NCI-H345 treated with DMSO at 0.1 percent for 48 hours (cell line): ENCODE measurements at regions not wholly inside any gene's neighbourhood (a gene's known extent, or its start where the extent isn't known, plus 50 kb on each side); places are given as distances from the start of the nearest gene placed in this dataset.

Source experiments
- DNase-seq: peaks from one replicate; lab custom pipeline; 2025; ENCODE audit not compliant: unreplicated experiment; lab: John Stamatoyannopoulos, UW

GRCh38 chrX:68930542-68931317 lies 101.9 kb downstream of the EFNB1 start:
- no peak for DNase-seq

- no peak for DNase-seq
Measured at GRCh38 chrX:68929332-68930150, 100.7 kb downstream of the EFNB1 start.

- DNase-seq = no peak
Measured at GRCh38 chrX:68928401-68928800, 99.6 kb downstream of the EFNB1 start.

GRCh38 chrX:68927178-68927577 lies 98.4 kb downstream of the EFNB1 start:
- no peak for DNase-seq

GRCh38 chrX:68923147-68923546 lies 94.3 kb downstream of the EFNB1 start:
- no peak for DNase-seq

- no peak for DNase-seq
Measured at GRCh38 chrX:68922013-68922412, 93.2 kb downstream of the EFNB1 start.

GRCh38 chrX:68920561-68920960 lies 91.7 kb downstream of the EFNB1 start:
- DNase-seq = no peak

GRCh38 chrX:68919707-68920106 lies 90.9 kb downstream of the EFNB1 start:
- DNase-seq = no peak

GRCh38 chrX:68918202-68918601 lies 89.4 kb downstream of the EFNB1 start:
- no peak for DNase-seq

- no peak for DNase-seq
Measured at GRCh38 chrX:68917799-68918198, 89.0 kb downstream of the EFNB1 start.

GRCh38 chrX:68916891-68917290 lies 88.1 kb downstream of the EFNB1 start:
- DNase-seq = no peak

- no peak for DNase-seq
Measured at GRCh38 chrX:68915778-68916177, 87.0 kb downstream of the EFNB1 start.

- no peak for DNase-seq
Measured at GRCh38 chrX:68914479-68914946, 85.7 kb downstream of the EFNB1 start.

GRCh38 chrX:68913249-68913547 lies 84.4 kb downstream of the EFNB1 start:
- DNase-seq = no peak

GRCh38 chrX:68912113-68912512 lies 83.3 kb downstream of the EFNB1 start:
- DNase-seq = no peak

- no peak for DNase-seq
Measured at GRCh38 chrX:68910731-68911428, 82.1 kb downstream of the EFNB1 start.

GRCh38 chrX:68909945-68910344 lies 81.1 kb downstream of the EFNB1 start:
- no peak for DNase-seq

GRCh38 chrX:68908071-68908470 lies 79.2 kb downstream of the EFNB1 start:
- DNase-seq = no peak

GRCh38 chrX:68902706-68903504 lies 74.1 kb downstream of the EFNB1 start:
- no peak for DNase-seq

- DNase-seq = no peak
Measured at GRCh38 chrX:68901519-68901918, 72.7 kb downstream of the EFNB1 start.

- DNase-seq = no peak
Measured at GRCh38 chrX:68898598-68898997, 69.8 kb downstream of the EFNB1 start.
